ENCODE measurements at regions not wholly inside any gene's neighbourhood (a gene's known extent, or its start where the extent isn't known, plus 50 kb on each side); places are given as distances from the start of the nearest gene placed in this dataset.

- DNase-seq: no peak
Measured at GRCh38 chr13:81726037-81726726, 1385.3 kb upstream of the SPRY2 start.

GRCh38 chr13:81722456-81722855 lies 1381.5 kb upstream of the SPRY2 start:
- no peak for DNase-seq

- DNase-seq: no peak
Measured at GRCh38 chr13:81721400-81721799, 1380.5 kb upstream of the SPRY2 start.

GRCh38 chr13:81714513-81714912 lies 1373.6 kb upstream of the SPRY2 start:
- no peak for DNase-seq

GRCh38 chr13:81713201-81713600 lies 1372.3 kb upstream of the SPRY2 start:
- no peak for DNase-seq

DNA sequence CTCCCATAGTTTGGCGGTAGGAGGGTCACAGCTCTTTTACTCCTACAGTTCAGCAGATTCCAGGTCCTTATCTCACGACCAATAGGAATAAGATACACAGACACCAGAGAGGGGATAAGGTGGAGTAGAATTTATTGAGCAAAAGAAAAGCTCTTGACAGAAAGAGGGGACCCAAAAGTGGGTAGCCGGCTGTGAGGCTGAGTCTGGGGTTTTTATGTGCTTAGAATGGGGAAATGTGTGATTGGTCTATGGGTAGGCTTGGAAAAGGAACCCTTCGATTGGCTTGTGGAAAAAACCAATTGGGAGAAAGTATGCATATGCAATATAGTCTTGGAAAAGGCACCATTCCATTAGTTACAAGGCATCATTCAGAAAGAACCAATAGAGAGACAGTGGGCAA lies 1356.9 kb upstream of the SPRY2 start:
- no peak for DNase-seq

- DNase-seq: peak; percentile 80
Measured at GRCh38 chr13:81686877-81687276, 1346.0 kb upstream of the SPRY2 start.

DNA sequence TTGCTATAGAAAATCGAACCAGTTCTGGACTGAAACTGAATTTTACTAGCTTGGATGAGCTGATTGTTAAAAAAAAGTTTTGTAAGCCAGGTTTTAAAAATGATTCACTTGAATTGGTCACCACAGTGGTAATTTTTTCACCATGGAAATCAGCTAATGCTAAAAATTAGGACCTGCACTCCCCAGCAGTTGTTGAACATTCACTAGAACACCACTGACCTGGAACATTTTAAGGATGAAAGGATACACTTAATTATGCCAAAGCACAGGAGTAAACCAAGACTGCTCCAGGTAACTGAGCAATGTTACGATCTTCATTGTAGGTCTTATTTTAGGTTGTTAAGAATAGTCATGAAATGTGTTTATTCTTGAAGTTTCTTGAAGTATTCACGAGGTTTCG lies 1342.6 kb upstream of the SPRY2 start:
- DNase-seq: no peak

GRCh38 chr13:81682081-81682630 lies 1341.2 kb upstream of the SPRY2 start:
- no peak for DNase-seq

DNA sequence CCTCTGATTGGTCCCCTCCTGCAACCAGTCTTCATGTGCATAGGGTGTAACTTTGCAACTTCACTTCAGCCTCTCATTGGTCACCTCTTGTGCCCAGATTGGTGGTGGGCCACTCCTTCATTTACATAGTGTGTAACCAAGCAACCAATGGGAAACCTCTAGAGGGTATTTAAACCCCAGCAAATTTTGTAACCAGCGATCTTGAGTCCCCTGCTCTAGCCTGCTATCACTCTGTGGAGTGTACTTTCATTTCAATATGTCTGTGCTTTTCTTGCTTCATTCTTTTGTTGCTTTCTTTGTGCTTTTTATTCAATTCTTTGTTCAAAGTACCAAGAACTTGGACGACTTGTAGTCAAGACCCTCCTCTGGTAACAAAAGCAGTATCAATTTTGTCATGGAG lies 1336.9 kb upstream of the SPRY2 start:
- no peak for DNase-seq

DNA sequence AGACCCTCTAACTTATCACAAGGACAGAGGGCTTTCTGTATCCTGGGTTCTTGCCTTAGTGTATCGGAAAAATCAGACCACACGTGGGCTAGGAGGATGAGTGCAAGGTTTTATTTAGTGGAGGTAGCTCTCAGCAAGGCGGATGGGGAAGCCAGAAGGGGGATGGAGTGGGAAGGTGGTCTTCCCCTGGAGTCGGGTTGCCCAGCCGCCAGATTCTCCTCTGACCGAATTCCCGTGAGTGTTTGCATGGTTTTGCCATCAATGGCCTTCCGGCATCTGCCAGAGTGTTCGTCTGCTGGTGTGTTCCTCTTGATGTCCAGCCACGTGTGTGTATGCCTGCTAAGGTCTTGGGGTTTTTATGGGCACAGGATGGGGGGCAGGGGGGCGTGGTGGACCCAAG lies 1335.1 kb upstream of the SPRY2 start:
- DNase-seq: no peak

GRCh38 chr13:81671064-81671463 lies 1330.1 kb upstream of the SPRY2 start:
- no peak for DNase-seq

DNA sequence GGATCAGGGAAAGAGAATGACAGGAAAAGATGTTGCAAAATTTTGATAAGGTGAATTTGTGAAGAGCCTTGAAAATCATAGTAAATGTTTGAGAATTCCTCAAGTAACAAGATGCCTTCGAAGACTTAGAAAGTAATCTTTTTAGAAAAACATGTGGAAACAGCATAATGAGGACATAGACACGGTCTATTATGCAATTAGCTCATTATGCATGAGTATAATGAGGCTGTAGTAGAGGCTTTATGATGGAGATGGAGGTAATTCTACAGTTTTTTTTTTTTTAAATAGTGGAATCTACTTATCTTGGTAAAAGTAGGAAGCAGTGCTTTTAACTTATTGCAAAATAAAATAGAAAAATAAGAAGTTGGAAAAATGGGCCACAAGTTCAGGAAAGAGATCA lies 1329.1 kb upstream of the SPRY2 start:
- DNase-seq: no peak

DNA sequence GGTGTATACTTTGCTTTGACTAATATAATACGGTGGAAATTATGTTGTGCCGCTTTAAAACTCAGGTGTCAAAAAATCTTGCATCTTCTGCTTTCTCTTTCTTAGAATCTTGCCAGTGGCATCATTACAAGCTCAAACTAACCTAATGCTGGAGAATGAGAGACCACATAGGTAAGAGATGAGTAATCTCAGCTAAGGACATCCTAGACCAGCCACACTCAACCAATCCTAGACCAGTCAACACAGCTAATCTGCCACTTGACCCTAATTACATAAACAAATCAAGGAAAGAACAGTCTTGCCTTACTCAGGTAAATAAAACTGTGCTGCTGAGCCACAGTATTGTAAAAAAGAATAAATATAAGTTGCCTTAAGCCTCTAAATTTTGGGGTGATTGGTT lies 1323.9 kb upstream of the SPRY2 start:
- no peak for DNase-seq

DNA sequence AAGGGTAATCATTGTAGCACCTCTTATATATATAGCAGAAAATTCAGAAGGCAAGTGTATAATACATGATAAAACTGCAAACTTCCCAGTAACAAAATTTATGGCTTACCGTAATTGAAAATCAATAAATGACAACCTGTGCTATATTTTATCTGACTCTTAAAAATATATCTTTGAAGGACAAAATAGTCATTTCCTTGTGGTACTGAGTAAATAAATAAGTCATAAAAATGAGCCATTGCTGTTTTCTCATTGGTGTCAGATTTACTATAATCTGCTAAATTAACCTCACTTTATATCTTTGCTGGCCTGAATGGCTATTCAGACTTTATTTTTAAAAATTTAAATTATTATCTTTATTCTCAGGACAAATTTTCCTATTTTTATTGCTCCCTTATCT lies 1319.1 kb upstream of the SPRY2 start:
- DNase-seq: no peak

DNA sequence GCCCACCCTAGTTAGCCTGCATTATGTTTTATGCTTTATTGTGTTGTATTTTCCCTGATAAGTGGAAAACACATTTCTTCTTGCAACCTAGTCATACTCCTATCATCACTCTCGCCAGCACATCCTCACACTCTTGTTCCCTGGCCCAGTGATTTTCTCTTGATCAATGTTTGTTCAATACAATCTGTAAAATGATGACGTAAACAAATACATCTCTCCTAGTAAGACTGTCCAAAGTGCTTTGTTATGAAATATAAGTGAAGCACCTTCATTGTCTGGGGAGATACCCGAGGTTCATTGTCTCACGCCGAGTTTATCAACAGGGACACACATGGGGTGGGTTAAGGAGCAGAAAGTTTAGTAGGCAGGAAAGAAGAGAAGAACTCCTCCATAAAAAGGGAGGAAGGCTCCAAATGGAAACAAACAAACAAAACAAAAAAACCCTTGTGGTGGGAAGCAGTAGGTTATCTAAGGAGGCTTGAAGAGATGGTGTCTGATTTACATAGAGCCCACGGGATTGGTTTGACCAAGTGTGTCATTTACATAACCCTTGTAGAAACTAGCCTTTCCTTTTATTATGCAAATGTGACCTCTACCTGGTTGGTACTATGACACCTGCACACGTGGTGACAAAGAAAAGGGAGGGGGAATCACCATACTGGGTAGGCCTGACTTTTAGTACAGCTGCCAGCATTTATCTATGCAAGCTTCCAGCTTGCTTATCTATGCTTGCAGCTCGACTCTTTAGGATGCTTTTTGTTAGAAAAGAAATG lies 1317.9 kb upstream of the SPRY2 start:
- no peak for DNase-seq

DNA sequence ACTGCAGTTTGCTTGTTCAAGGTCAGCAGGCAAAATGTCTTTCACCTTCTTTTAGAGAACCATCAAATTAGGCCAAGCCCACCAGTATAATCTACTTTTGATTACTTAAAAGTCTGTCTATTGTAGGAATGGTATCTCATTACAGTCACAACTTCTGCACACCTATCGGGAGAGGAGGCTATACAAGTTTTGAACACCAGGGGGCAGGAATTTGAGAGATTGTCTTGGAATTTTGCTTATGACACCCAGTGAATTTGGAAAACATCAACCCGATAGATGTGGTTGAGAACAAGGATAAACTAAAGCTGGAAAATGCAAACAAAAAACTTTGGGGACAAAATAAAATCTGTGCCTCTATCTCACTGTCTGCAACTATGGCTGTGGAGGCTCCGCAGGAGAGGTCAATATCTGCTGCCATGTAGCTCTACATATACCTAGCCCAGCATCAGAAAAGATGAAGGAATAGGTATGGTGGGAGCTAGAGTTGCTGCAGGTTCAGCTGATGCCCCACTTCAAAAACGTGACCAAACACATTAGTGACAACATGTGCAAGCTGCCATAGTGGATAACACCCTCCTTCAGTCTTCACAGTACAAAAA lies 1299.2 kb upstream of the SPRY2 start:
- DNase-seq: no peak

GRCh38 chr13:81637457-81637856 lies 1296.5 kb upstream of the SPRY2 start:
- DNase-seq: no peak

- DNase-seq: no peak
Measured at GRCh38 chr13:81636120-81636519, 1295.2 kb upstream of the SPRY2 start.

DNA sequence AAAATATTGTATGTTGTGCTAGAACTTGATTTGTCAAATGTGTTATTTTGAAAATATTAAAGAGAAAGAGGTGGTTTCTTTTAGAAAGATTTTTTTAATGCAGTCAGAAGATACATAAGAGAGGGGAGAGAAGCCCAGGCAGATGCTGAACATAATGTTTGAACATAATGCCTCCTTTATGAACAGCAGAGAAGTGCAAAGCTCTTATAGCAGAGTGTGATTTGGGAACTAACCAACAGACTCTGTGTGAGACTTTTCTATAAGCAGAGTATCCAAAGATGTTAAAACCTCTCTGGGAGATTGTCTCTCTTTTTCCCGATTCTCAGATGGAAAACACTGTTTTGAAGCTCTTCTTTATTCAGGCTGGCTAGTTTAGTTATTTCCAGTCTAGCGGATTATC lies 1274.1 kb upstream of the SPRY2 start:
- no peak for DNase-seq

DNA sequence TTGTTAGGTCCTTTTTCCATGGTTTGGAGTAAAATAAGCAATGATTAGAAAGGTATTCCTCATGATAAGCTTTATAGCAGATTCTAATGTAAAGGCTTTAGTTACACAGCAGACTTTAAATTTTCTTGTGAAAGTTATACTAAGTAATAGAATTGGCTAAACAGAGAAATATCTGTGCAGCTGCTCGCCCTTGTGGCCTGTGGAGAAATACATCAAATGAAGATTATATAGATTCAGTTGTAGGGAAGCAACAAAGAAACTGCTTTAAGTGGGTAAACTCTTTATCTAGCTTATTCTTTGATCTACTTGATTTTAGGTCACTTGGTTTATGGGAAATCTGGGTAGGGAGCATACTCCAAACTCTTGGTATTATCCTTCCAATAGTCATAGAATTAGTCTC lies 1269.7 kb upstream of the SPRY2 start:
- DNase-seq: no peak

- DNase-seq: no peak
Measured at GRCh38 chr13:81609335-81609734, 1268.4 kb upstream of the SPRY2 start.

DNA sequence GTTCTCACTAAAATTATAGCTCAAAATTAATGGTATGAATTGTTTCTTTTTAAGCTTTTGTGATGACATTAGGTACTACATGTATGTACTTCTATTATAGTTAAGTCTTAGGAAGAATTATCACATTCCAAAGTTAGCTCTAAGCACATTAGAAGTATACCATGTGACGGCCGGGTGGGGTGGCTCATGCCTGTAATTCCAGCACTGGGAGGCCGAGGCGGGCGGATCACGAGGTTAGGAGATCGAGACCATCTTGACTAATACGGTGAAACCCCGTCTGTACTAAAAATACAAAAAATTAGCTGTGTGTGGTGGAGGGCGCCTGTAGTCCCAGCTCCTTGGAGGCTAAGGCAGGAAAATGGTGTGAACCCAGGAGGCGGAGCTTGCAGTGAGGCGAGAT lies 1265.1 kb upstream of the SPRY2 start:
- DNase-seq: no peak

- no peak for DNase-seq
Measured at GRCh38 chr13:81602241-81602640, 1261.3 kb upstream of the SPRY2 start.

Measured in COR-L47 (cell line).